Urothelium cell line (cell line): ENCODE measurements at regions not wholly inside any gene's neighbourhood (a gene's known extent, or its start where the extent isn't known, plus 50 kb on each side); places are given as distances from the start of the nearest gene placed in this dataset.
A peak's percentile ranks its signal among the peaks of the same experiment; 100 is the strongest.

Source experiments
- DNase-seq: peaks from one replicate; pipeline ENCODE4 v3.0.0; 2011; ENCODE audit warnings: low spot score, mixed read lengths
- FAIRE-seq: peaks from 2 replicates; lab custom pipeline; 2011; peaks lifted over from hg19 to GRCh38; lab: Jason Lieb, UNC

- DNase-seq (no peak), FAIRE-seq (no peak)
Observed at GRCh38 chr10:10279906-10280305, 737.8 kb upstream of the CELF2 start.

- DNase-seq: no peak
- FAIRE-seq: no peak
Observed at GRCh38 chr10:10292501-10292900, 725.2 kb upstream of the CELF2 start.

DNA sequence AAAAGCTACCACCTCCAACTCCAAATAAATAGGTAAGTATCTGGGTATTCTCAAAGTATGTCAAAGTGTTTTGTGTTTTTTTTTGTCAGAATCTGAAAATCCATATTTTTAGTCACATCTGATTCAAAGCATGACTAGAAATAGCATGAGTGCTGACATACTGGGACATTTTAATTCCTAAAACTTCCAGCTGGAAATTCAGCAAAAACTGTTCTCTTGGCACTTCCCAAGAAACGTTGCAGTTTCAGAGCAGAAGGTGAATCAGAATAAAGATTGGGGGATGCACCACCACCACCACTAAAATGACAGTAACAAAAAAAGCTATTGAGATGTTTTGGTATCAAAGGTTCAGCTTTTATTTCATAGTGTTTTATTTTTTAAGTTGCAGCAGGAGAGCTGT is 724.6 kb upstream of the CELF2 start:
- FAIRE-seq (no peak), DNase-seq (no peak)

DNA sequence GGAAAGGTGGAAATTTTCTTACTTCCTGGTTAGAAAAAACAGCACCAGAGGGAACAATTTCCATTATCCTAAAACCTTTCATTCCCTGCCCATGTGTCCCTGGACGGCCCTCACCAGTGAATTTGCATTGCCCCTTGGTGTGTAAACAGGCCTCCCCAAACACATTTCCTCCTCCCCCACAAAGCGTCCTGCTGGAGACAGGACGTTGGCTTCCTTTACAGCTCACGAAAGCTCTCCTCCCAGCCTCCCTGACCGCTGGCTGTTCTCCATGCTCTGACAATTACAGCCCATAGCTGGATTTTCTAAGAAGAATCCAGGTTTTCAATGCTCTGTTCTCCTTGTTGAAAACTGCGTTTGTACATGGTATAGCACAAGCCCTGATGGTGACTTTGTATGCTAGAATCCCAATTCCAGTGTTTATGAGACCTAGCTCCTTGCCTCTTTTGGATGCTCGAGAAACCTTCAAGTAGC is 724.2 kb upstream of the CELF2 start:
- FAIRE-seq (no peak), DNase-seq (no peak)

GRCh38 chr10:10294184-10294880 is 723.3 kb upstream of the CELF2 start:
- FAIRE-seq: peak; percentile 86
- no peak for DNase-seq

- DNase-seq: no peak
Observed at GRCh38 chr10:10294881-10295529, 722.7 kb upstream of the CELF2 start.

GRCh38 chr10:10295537-10295936 is 722.1 kb upstream of the CELF2 start:
- no peak for DNase-seq
- FAIRE-seq: no peak

More at GRCh38 chr10:10294881-10295529, 722.7 kb upstream of the CELF2 start:
- FAIRE-seq: no peak

GRCh38 chr10:10302689-10303088 is 715.0 kb upstream of the CELF2 start:
- DNase-seq: no peak
- FAIRE-seq: no peak

DNA sequence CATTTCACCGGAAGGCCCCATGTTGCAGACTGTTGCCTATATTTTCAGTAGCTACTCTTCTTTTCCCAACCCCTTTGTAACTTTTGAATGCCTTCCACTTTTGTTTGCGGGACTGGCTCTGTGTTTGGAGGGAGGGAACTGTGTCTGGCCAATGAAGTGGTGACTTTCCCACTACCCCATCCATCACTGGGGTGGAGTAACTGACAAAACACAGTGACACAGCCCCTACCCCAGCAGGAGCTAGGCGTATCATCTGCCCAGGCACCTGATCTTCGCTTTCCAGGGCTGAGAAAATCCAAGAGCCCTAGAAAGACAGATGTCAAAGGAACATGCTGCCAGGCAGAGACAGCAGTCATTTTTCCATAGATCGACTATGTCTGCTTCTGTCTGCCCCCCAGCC is 710.6 kb upstream of the CELF2 start:
- FAIRE-seq: no peak
- DNase-seq: no peak

GRCh38 chr10:10307551-10307950 is 710.1 kb upstream of the CELF2 start:
- FAIRE-seq (no peak), DNase-seq (no peak)

GRCh38 chr10:10310498-10310897 is 707.2 kb upstream of the CELF2 start:
- no peak for DNase-seq
- no peak for FAIRE-seq

- DNase-seq (no peak), FAIRE-seq (no peak)
Observed at GRCh38 chr10:10311966-10312365, 705.7 kb upstream of the CELF2 start.

DNA sequence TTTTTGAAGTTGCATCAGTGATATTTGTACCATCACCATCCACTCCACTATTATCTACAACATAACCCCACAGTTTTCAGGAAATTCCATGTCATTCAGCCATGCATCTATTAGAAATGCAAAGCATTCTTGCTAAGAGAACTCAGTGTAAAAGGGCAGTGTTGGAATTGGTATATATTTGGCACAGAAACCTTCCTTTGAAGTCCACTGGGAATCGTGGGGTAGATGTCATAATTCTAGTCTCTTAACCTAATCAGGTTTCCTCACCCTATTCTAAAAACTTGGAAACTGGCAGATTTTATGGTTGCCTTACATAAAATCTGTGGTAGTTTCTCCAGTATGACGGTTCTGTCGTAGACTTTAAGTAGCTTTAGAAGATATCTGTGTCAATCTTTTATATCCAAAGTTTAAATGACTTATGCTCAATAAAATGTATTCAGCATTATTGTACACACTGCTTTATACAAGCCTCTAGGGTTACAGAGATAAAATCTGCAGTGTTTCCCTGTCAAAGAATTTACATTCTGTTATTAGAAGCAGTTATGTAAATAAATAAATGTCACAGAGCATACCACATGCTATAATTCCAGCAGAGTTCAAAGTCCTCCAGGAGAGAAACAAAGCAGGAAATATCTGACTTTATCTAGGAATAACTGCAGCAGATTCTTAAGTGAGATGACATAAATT is 704.4 kb upstream of the CELF2 start:
- no peak for DNase-seq
- no peak for FAIRE-seq

GRCh38 chr10:10314626-10315025 is 703.0 kb upstream of the CELF2 start:
- DNase-seq (no peak), FAIRE-seq (no peak)

GRCh38 chr10:10315989-10316388 is 701.7 kb upstream of the CELF2 start:
- FAIRE-seq: no peak
- DNase-seq: no peak

DNA sequence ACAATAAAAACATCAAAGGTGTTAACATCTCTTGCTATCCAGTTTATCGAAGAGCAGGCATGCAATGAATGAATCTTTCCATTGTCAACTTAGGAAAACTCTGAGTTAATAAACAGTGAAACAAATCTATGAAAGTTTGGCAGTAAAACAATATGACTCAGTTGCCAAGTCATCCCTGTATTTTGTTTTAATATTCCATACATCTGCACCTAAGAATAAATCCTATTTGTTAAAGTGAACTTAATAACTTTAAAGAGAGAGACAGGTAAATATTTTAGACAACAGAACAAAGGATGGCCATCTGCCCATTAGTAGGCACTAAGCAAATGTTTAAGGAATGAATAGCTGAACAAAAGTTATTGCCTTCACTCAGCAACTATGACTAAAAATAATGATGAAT is 700.5 kb upstream of the CELF2 start:
- no peak for DNase-seq
- FAIRE-seq: no peak

DNA sequence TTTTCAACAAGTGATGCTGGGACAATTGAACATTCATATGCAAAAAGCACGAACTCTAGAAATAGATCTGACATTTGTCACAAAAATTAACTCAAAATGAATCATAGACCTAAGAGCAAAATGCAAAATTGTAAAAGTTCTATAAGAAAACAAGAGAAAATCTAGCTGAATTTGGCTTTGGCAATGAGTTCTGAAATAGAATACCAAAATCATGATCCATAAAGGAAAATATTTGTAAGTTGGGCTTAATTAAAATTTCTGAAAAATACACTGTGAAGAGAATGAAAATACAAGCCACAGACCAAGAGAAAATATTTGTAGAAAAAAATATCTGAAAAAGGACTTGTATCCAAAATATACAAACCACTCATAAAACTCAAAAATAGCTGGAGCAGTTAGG is 698.8 kb upstream of the CELF2 start:
- no peak for FAIRE-seq

GRCh38 chr10:10320956-10321355 is 696.7 kb upstream of the CELF2 start:
- DNase-seq: no peak
- FAIRE-seq: no peak

More for the DNA sequence above, 698.8 kb upstream of the CELF2 start:
- no peak for DNase-seq

- no peak for FAIRE-seq
- peak; percentile 4 for DNase-seq
Observed at GRCh38 chr10:10326116-10326515, 691.6 kb upstream of the CELF2 start.

DNA sequence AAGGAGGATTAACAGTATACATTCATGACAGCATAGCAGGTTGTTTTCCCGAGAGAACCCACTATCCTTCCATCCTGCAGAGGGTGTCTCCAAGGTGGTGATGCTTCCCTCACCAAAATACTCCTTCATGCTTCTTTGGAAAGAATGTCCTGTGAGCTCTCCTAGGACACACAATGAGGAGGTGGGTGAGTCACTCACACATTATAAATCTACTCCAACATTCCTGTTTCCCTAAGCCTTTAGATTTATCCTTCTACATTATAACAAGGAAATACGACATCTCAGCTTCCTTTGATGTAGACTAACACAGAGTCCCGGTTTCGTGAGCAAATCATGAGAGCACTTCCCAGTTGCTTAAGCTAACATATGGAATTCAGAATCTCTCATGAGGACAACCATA is 689.7 kb upstream of the CELF2 start:
- DNase-seq (no peak), FAIRE-seq (no peak)

- no peak for FAIRE-seq
- DNase-seq: no peak
Observed at GRCh38 chr10:10330418-10330817, 687.3 kb upstream of the CELF2 start.

DNA sequence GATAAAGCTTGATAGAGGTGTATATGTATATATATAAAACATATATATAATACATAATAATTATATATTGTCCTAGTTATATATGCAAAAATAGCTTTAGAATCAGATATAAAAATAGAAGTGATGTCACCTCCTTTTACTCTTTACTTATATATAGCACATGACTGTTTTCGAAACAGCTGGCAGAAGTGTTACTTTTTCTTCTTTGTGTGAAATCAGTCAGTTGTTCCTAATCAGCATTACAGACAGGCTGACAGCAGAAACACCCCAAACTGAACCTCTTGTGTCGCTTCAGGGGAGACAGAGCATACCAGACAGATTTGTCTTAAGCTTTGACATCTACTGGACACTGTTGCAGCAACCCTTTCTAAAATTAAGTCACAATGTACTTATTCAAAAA is 684.9 kb upstream of the CELF2 start:
- FAIRE-seq: no peak
- no peak for DNase-seq
